ENCODE measurements at regions not wholly inside any gene's neighbourhood (a gene's known extent, or its start where the extent isn't known, plus 50 kb on each side); places are given as distances from the start of the nearest gene placed in this dataset.
"Not testable (repeated sequence)": the region's sequence is repeated elsewhere in the genome, so short reads cannot be mapped to it uniquely, and the experiment has no call there.

- H3K79me2 ChIP-seq (ENCODE audit: control insufficient read depth in 1 of 2, insufficient read depth in 2 of 2, low read length in 2 of 2); H2AK5ac ChIP-seq (ENCODE audit: low read depth, low read length); H2AFZ ChIP-seq (ENCODE audit: low read length); H2BK12ac ChIP-seq (ENCODE audit: low read depth, low read length); H3K79me1 ChIP-seq (ENCODE audit: low read depth, low read length); H4K5ac ChIP-seq (ENCODE audit: insufficient read length, low read depth, low read length); H3K9ac ChIP-seq (replicated peaks in 1 of 4; ENCODE audit: extremely low read depth in 1 of 4, low read depth in 3 of 4, low read length in 3 of 4); H2BK5ac ChIP-seq (ENCODE audit: low read depth, low read length); H2BK20ac ChIP-seq (ENCODE audit: low read length); H4K20me1 ChIP-seq (replicated peaks in 1 of 2; ENCODE audit: control insufficient read depth in 1 of 2, insufficient read depth in 2 of 2, low read length in 2 of 2); H3K4me3 ChIP-seq (ENCODE audit: extremely low read depth in 1 of 4, insufficient read depth in 2 of 4, low read depth in 3 of 4, low read length in 4 of 4); H3K4me1 ChIP-seq (replicated peaks in 1 of 4; ENCODE audit: control insufficient read depth in 3 of 4, insufficient read depth in 4 of 4, low read length in 3 of 4); H3K18ac ChIP-seq (ENCODE audit: extremely low read depth, low read length); FAIRE-seq; H4K8ac ChIP-seq (ENCODE audit: extremely low read depth, insufficient read depth, low read length); H3K23ac ChIP-seq (ENCODE audit: insufficient read length); H3K14ac ChIP-seq (ENCODE audit: insufficient read length); DNase-seq (ENCODE audit: low read depth in 1 of 2, low spot score in 2 of 2); H4K91ac ChIP-seq (replicated peaks; ENCODE audit: insufficient read length, low read length); H3K4me2 ChIP-seq (ENCODE audit: insufficient read depth in 1 of 2, low read depth in 2 of 2, low read length in 2 of 2); H2BK120ac ChIP-seq (replicated peaks; ENCODE audit: low read depth, low read length); H3K27ac ChIP-seq (ENCODE audit: low read depth, low read length); H3K23me2 ChIP-seq (ENCODE audit: low read depth, low read length); POLR2A ChIA-PET (ENCODE audit: partially characterized antibody); H3K27me3 ChIP-seq (replicated peaks in 1 of 4; ENCODE audit: control insufficient read depth in 3 of 4, extremely low read depth in 1 of 4, insufficient read depth in 3 of 4, low read length in 3 of 4); H3K36me3 ChIP-seq (ENCODE audit: control insufficient read depth in 2 of 4, insufficient read depth in 4 of 4, low read length in 3 of 4); H3K9me3 ChIP-seq (ENCODE audit: insufficient read depth in 2 of 2, low read depth in 1 of 2, low read length in 1 of 2); H3K56ac ChIP-seq (replicated peaks; ENCODE audit: insufficient read length, low read depth, low read length); H3K4ac ChIP-seq (replicated peaks; ENCODE audit: insufficient read length, low read depth, low read length); CTCF ChIA-PET (ENCODE audit: partially characterized antibody); H2BK15ac ChIP-seq (ENCODE audit: low read length): not testable (repeated sequence)
- WGBS, 2 experiments (ENCODE audit: extremely low coverage in 1 of 2, insufficient coverage in 1 of 2, insufficient read length in 1 of 2, insufficient replicate concordance in 2 of 2, low coverage in 1 of 2, low lambda C conversion rate in 2 of 2, missing lambda C conversion rate in 1 of 2), result 83% methylated on average over 3 of the region's 3 CpGs; no CpG with 5 or more reads in 1 of the 2 experiments
Measured at GRCh38 chr5:57713535-57713934, 230.9 kb upstream of the ACTBL2 start.

Measured in H1 (cell line).